ENCODE measurements at regions not wholly inside any gene's neighbourhood (a gene's known extent, or its start where the extent isn't known, plus 50 kb on each side); places are given as distances from the start of the nearest gene placed in this dataset.

DNA sequence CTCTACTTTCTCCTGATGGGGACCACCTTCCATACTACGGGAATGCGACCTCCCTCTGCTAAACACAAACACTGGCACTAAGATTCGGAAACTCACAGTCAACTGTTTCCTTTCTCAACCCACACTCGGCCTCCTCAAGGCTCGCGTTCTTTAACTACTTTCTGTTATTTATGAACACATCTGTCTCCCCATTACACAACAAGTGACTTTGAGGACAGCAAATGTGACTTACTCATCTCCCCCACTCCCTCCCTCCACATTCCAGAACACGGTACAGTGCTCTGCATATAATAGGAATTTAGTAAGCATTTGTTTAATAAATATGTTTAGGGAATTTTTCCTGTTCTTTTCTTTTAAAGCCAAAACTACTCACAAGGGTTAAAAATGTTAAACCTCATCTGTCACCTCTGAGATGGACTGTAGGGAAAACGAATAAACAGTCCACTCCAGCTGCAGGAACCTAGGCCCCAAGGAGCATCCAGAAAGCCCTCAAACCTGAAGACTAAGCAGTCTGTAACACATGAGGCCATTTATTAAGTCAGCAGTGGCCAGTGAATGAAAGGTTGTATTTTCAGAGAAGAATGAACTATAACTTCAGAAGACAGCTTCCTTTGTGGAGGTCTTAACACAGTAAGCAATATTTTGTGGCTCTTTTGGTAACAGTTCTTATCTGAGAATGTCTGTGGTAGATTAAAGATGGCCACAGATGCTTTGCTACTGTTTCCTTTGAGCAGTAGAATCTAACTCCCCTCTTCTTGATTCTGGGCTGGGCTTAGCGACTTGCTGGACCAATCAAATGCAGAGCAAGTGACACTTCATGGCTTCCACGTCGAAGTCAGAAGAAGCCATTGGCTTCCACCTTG lies 209.6 kb upstream of the DTNBP1 start:
- DNase-seq (ENCODE audit: low read depth): no peak
- no peak overlapping the region for H3K4me3 ChIP-seq (ENCODE audit: low read depth, low read length)
- no peak for TF ChIP-seq CTCF (IDR thresholded peaks at IDR 0.05; ENCODE audit: low read depth, low read length, missing control alignments)

- TF ChIP-seq CTCF (IDR thresholded peaks at IDR 0.05; ENCODE audit: low read depth, low read length, missing control alignments): no peak
- DNase-seq (ENCODE audit: low read depth): no peak
Measured at GRCh38 chr6:15871276-15871675, 208.4 kb upstream of the DTNBP1 start.

DNA sequence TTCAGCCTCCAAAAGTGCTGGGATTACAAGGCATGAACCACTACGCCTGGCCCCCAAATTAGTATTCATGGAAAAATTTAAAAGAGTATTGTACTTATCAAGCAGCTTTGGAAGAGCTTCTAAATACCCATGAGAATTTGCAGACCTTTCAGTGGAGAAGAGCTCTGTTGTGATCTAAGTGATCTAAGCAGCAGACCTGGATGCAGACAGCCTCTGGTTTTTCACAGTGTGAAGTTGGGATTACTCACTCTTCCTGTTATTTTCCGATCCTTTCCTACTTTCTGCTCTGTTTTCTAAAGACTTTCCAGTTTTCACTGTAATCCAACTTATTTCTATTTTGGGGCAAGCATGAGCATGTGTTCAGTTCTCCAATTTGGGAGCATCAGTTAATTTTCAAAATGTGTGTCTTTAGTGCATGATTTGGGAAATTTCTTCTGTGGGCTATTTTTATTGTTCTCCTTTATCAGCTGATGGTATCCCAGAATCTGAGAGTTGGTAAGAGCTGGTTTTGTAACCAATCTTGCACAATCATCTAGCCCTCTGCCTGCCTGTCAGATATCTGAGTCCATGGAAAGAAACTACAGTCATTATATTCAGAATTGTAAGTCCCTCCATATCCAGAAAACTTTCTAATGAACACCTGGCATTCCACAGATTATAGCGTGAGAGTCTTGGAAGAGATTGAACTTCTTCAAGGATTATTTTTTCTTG lies 207.7 kb upstream of the DTNBP1 start:
- TF ChIP-seq CTCF (IDR thresholded peaks at IDR 0.05; ENCODE audit: low read depth, low read length, missing control alignments): no peak
- no peak for DNase-seq (ENCODE audit: low read depth)
- H3K4me3 ChIP-seq (ENCODE audit: low read depth, low read length): no peak overlapping the region

More at GRCh38 chr6:15871276-15871675, 208.4 kb upstream of the DTNBP1 start:
- H3K4me3 ChIP-seq (ENCODE audit: low read depth, low read length): no peak overlapping the region

- H3K4me3 ChIP-seq (ENCODE audit: low read depth, low read length): no peak overlapping the region
- TF ChIP-seq CTCF (IDR thresholded peaks at IDR 0.05; ENCODE audit: low read depth, low read length, missing control alignments): no peak
- no peak for DNase-seq (ENCODE audit: low read depth)
Measured at GRCh38 chr6:15864708-15865062, 201.9 kb upstream of the DTNBP1 start.

GRCh38 chr6:15864038-15864707 lies 201.3 kb upstream of the DTNBP1 start:
- no peak overlapping the region for H3K4me3 ChIP-seq (ENCODE audit: low read depth, low read length)
- TF ChIP-seq CTCF (IDR thresholded peaks at IDR 0.05; ENCODE audit: low read depth, low read length, missing control alignments): no peak
- no peak for DNase-seq (ENCODE audit: low read depth)

DNA sequence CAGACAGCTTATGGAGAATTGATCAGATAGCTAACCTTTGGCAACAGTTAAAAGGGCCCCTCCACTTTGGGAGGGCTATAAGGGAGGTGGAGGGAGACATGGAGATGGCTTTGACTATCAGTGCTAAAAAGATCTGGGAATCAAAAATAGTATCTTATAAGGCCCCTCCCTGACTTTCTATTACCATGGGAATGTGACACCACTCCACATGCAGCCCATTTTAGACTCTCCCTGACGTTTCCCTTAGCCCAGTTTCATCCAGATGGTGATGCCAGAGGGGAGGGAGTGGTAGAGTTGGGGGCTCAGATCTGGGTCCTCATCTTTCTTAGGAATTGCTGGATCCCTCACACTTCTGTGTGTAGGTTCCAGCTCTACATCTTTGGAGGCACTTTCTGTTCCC lies 200.0 kb upstream of the DTNBP1 start:
- no peak overlapping the region for H3K4me3 ChIP-seq (ENCODE audit: low read depth, low read length)
- TF ChIP-seq CTCF (IDR thresholded peaks at IDR 0.05; ENCODE audit: low read depth, low read length, missing control alignments): no peak
- no peak for DNase-seq (ENCODE audit: low read depth)

Measured in GM12864 (cell line).